IgD-negative memory B cell (primary cell): ENCODE measurements at regions not wholly inside any gene's neighbourhood (a gene's known extent, or its start where the extent isn't known, plus 50 kb on each side); places are given as distances from the start of the nearest gene placed in this dataset.
A peak's percentile ranks its signal among the peaks of the same experiment; 100 is the strongest.

ENCODE experiments used
- H3K27ac Mint-ChIP-seq, 3 donors: one replicate each; pipeline ENCODE4 v1.8.0; 2020 to 2022; ENCODE audit warnings: mild to moderate bottlenecking in 3 of 3, mixed read lengths in 3 of 3, moderate library complexity in 1 of 3
- H3K27me3 Mint-ChIP-seq: one replicate; pipeline ENCODE4 v1.8.0; 2021; ENCODE audit warnings: mixed read lengths
- H3K36me3 Mint-ChIP-seq: one replicate; pipeline ENCODE4 v1.8.0; 2020; ENCODE audit warnings: mild to moderate bottlenecking, mixed read lengths
- H3K4me1 Mint-ChIP-seq, 3 donors: one replicate each; pipeline ENCODE4 v1.8.0; 2020 to 2022; ENCODE audit warnings: mixed read lengths in 3 of 3, mild to moderate bottlenecking in 1 of 3
- H3K4me3 Mint-ChIP-seq, 4 donors: one replicate each; pipeline ENCODE4 v1.8.0; 2020 to 2022; ENCODE audit warnings: mild to moderate bottlenecking in 4 of 4, mixed read lengths in 4 of 4, moderate library complexity in 3 of 4
- H3K9me3 Mint-ChIP-seq, 3 donors: one replicate each; pipeline ENCODE4 v1.8.0; 2020 to 2021; ENCODE audit warnings: mixed read lengths in 3 of 3, mild to moderate bottlenecking in 1 of 3

DNA sequence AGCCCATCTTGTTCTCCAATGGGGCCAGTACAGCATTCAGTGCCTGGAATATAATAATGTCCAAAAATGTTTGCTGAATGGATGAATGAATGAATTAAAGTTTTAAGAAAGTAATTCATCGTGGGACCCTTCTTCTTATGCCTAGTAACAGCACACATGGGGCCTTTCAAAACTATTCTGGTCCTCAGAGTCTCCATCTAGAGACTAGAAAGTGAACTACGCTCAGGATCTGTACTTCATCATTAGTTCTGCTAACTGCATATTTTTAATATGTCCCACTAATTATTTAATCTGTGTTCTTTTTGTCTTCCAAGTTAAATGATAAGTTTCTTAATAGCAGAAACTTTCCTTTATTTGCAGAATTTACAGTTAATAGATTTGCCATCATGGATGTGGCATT is 172.5 kb downstream of the SMAD2 start:
- Mint-ChIP-seq H3K4me1 (no peaks in the 10 kb centered on the region), H3K36me3 (no peaks in the 10 kb centered on the region), H3K27me3 (peaks cover 26% of the 10 kb centered on the region), H3K9me3 (peaks cover 5 to 7% (median 6%) of the 10 kb centered on the region in 3 donors), H3K27ac (no peak overlapping the region), H3K4me3 (no peak overlapping the region)

DNA sequence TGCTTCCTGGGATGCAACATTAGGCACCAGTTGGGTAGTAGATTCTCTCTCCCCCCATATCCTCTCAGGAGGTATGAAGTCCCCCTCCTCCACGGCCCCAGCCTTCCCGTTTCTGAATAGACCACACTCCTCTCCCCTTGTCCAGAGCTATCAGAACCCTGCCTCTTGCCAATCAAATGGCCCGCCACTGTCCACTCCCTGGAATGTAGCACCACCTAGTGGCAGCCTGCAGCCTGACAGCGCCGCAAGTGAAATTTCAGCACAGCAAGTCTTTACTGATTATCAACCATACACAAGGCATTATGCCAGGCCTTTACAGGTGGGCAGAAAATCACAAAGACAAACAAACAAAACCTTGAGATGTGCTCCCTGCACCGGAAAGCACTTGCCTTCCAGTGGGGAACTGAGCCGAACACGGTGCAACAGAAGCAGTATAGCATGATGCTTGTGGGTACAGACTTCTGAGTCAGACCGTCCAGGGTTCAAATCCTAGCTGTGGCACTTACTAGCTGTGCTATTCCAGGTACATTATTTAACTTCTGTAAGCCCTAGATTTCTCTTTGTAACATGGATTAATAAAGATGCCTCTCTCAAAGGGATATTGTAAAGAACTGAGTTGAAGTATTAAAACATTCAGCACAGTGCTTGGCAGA is 174.0 kb downstream of the SMAD2 start:
- Mint-ChIP-seq H3K4me1 (no peaks in the 10 kb centered on the region), H3K27ac (peak overlapping the region in 1 of 3 donors; percentile 59), H3K9me3 (peaks cover 5 to 7% (median 6%) of the 10 kb centered on the region in 3 donors), H3K36me3 (no peaks in the 10 kb centered on the region), H3K4me3 (no peak overlapping the region), H3K27me3 (peaks cover 26% of the 10 kb centered on the region)

DNA sequence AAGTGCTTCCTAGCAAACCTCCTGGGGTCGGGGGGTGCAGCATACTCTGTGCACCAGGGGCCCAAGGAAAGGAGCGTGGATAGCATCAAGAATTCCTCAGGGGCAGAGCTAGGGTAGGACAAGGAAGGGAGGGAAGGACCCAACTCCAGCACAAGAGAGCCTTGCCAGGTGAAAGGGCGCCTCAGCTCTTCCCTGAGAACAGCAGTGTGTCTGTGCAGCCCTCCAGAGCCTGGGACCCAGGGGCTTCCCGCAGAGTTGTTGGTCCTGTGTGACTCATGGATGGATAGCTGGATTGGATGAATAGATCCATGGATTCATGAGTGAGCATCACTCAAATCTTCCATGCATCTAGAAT is 175.4 kb downstream of the SMAD2 start:
- H3K4me3 Mint-ChIP-seq: no peak overlapping the region
- H3K36me3 Mint-ChIP-seq: no peaks in the 10 kb centered on the region
- no peaks in the 10 kb centered on the region for H3K4me1 Mint-ChIP-seq
- peaks cover 1 to 6% (median 4%) of the 10 kb centered on the region in 3 donors for H3K9me3 Mint-ChIP-seq
- peaks cover 20% of the 10 kb centered on the region for H3K27me3 Mint-ChIP-seq
- no peak overlapping the region for H3K27ac Mint-ChIP-seq

DNA sequence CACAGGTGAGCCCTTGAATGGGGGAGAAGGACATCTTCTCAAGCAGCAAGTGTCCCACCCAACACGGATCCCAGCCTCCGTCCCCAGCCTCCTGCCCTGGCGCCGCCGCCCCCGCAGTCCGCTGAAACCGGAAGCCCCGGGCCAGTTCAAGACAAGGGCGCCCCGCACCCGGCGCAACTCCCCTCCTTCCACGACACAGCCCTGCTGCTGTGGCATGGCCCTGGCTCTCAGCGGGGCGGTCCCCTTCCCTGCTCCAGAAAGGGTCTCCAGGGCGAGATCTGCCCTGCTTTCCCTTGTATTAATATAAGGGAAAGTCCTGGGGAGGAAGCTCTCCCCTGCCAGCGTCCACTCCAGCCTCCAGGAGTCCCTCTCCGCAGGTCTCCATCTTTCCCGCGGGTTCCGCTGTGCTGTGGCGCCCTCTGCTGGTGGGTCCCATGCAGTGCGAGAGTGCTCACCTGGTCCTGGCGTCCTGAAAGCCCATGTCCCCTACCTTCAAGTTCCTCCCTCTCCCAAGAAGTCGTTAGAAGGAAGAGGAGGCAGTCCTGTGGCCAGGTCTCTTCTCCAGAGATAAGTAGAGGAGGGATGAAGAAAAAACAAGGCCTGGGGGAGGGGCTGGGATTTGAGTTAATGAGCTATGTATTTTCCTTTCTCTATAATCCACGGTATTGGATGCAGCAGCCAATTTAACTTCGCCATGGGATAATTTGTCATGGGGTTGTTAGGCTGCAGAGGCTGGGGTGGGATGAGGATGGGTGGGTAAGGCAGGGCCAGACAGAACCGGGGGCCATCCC is 176.0 kb downstream of the SMAD2 start:
- Mint-ChIP-seq H3K9me3 (peaks cover 0 to 6% (median 0%) of the 10 kb centered on the region in 3 donors), H3K4me3 (no peak overlapping the region), H3K36me3 (no peaks in the 10 kb centered on the region), H3K27ac (no peak overlapping the region), H3K27me3 (peaks cover 16% of the 10 kb centered on the region), H3K4me1 (no peaks in the 10 kb centered on the region)

DNA sequence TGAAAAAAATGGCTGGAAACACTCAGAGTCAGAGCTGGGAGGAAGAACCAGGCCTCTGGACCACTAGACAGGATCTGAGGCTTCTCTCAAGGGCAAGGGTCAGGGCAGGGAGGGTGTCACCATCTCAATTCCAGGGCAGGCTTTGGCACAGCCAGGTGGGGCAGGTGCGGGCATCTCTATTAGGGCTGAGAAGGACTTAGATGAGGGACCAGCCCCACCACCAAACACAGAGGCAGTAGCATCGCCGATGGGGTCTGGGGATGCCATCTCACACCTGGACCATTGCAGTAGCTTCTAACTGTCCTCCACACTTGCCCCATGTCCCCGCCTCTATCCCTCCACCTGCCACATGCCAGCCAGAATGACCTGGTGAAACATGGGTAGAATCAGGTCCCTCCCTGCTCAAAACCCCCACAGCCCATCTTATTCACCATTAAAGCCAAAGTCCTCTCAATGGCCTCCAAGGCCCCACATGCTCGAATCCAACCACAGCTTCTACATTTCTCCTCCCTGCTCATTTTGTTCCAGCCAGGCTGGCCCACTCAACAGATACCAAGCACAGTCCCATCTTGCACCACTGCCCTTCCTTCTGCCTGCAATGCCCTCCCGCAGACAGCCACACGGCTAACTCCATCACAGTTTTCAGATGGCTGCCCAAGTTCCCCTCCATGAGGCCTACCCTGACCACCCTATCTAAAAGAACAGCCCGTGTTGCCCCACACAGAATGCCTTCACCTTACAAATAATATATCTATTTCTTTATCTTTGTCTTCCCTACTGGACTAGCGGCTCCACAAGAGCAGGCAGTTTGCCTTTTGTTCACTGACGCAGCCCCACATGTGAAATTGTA is 177.4 kb downstream of the SMAD2 start:
- Mint-ChIP-seq H3K36me3 (no peaks in the 10 kb centered on the region), H3K27ac (no peak overlapping the region), H3K4me3 (peak overlapping the region in 1 of 4 donors; percentile 52), H3K4me1 (peaks cover 0 to 2% (median 0%) of the 10 kb centered on the region in 3 donors), H3K9me3 (no peaks in the 10 kb centered on the region), H3K27me3 (peaks cover 15% of the 10 kb centered on the region)

DNA sequence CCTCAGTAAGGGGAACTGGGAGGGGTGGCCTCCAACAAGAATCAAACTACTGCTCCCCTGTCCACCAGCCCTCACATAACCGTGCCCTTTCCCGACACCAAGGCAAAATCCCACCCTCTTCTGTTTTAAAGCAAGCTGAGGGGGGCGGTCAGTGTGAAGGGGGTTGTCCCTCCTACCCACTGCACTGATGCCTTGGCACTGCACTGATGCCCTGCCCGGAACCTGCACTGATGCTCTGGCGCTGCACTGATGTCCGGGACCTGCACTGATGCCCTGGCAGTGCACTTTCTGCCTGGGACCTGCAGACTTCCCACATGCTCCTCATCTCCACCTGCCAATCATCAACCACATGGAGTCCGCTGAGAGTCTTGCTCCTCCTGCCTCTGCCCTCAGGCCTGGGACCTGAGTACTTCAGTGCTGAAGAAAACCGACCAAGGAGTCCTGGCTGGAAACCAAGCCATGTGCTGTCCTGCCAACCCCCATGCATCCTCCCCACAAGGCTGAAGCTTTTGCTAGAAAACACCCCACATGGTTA is 179.5 kb downstream of the SMAD2 start:
- Mint-ChIP-seq H3K4me1 (peaks cover 0 to 2% (median 0%) of the 10 kb centered on the region in 3 donors), H3K4me3 (no peak overlapping the region), H3K27me3 (peaks cover 9% of the 10 kb centered on the region), H3K27ac (no peak overlapping the region), H3K9me3 (no peaks in the 10 kb centered on the region), H3K36me3 (no peaks in the 10 kb centered on the region)

DNA sequence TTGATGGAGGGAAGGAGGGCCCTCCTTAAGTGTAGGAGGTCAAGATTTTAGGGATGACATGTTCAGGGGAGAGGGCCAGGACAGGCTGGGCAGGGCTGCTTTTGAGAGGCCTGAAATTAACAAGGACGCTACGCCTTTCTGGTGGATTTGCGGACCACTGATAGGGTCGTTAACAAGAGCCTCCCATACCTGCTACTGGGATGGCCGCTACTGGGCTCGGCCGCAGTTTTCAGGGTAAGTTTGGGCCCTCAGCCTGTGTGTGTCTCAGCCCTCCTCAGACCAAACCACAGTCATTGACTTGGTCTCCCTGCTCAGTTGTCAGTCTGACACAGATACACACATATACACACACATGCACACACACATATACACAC is 180.9 kb downstream of the SMAD2 start:
- Mint-ChIP-seq H3K4me1 (peaks cover 0 to 2% (median 0%) of the 10 kb centered on the region in 3 donors), H3K4me3 (peak overlapping the region in 1 of 4 donors; percentile 38), H3K36me3 (no peaks in the 10 kb centered on the region), H3K27me3 (peaks cover 3% of the 10 kb centered on the region), H3K9me3 (no peaks in the 10 kb centered on the region), H3K27ac (peak overlapping the region in 1 of 3 donors; percentile 83)

DNA sequence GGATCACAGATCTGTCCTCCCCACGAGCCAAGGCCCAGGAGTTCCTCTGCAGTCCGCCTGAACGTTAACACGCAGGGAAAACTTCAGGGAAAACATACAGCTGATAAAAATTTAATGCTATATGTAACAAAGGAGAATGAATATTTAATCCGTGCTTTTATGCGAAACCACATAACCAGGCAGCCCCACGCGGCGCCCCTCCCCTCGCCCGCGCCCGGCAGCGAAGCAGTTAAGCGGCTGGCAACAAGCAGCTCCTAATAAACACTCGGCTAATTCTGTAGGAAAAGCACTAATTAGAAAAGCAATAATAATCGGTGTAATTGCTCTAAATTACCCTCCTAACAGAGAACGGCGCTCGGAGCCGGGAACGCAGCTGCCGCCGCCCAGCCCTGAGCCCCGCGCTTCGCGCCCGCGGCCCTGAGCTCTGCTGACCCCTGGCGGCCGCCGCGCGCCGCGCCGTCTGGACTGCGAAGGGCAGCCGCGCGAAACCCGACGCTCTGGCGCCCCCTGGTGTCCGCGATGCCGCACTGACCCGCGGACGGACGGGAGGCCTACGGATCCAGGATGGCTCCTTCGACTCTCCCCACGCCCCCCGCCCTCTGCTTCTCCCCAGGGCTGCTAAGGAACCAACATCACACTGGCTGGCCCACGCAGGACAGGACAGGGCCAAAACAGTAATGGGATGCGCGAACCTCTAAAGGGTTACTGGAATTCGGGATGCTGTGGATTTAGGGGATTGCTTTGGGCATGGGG is 181.4 kb downstream of the SMAD2 start:
- H3K4me3 Mint-ChIP-seq: peak overlapping the region in 2 of 4 donors; percentile 61 to 70
- H3K27me3 Mint-ChIP-seq: peaks cover 2% of the 10 kb centered on the region
- H3K27ac Mint-ChIP-seq: peak overlapping the region in 1 of 3 donors; percentile 83
- H3K4me1 Mint-ChIP-seq: peaks cover 0 to 2% (median 0%) of the 10 kb centered on the region in 3 donors
- H3K9me3 Mint-ChIP-seq: no peaks in the 10 kb centered on the region
- no peaks in the 10 kb centered on the region for H3K36me3 Mint-ChIP-seq

DNA sequence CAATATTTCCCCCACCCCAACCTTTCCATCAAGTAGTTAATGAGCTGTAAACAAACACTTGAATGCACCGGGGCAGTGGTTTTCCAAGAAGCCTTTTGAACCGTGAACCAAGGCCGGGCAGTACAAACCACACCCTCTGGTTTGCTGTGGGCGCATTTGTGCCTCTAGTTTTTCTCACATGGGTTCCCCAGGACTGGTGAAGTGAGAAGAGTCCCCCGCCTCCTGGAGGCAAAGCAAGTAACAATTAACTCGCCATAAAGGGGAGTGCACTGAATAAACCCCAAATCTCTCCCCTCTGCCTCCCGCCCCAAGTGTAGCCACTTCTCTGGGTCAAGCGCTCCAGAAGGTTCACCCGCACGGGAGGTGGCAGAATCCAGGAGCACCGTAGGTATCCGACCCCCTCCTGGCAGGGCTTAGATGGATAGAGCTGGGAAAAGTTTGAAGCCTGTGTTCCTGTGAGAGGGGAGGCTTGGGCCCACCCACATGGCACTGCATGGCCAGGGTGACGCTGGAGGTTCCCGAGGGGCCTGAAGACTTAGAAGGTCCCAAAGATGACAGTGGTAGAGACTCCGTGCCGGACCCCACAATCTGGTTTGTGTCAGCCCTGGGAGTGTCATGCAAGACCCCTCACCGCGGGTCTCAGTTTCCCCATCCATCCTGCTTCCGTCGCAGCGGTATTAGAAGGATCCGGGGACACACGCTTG is 182.2 kb downstream of the SMAD2 start:
- Mint-ChIP-seq H3K4me3 (peak overlapping the region in 1 of 4 donors; percentile 69), H3K27me3 (no peaks in the 10 kb centered on the region), H3K9me3 (no peaks in the 10 kb centered on the region), H3K36me3 (no peaks in the 10 kb centered on the region), H3K27ac (no peak overlapping the region), H3K4me1 (peaks cover 0 to 2% (median 0%) of the 10 kb centered on the region in 3 donors)

DNA sequence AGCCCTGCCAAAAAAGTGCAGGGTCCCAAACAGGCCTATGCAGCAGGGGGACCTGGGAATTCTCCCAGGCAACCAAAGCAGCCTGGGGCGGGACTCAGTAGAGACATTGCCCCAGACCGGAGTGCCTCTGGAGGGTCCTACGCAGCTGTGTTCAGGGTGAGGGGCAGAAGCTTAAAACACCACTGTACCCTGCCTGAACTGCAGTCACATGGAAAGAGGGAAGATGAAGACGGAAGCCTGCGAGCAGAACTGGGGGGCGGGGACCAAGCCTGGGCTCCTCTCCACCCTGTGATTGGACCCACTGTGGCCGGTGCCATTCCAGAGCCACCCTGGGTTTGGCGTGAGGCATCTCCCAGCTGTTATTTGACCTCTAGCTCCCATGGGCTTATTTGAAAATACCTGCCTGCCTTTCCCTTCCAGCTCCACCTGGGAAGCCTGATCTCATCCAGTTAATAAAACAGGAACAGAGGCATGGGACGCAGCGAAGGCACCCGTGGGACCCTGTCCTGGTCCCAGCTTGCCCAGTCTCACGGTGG is 183.1 kb downstream of the SMAD2 start:
- Mint-ChIP-seq H3K27ac (no peak overlapping the region), H3K9me3 (no peaks in the 10 kb centered on the region), H3K36me3 (no peaks in the 10 kb centered on the region), H3K4me1 (peaks cover 0 to 2% (median 0%) of the 10 kb centered on the region in 3 donors), H3K27me3 (peaks cover under 1% of the 10 kb centered on the region), H3K4me3 (no peak overlapping the region)

DNA sequence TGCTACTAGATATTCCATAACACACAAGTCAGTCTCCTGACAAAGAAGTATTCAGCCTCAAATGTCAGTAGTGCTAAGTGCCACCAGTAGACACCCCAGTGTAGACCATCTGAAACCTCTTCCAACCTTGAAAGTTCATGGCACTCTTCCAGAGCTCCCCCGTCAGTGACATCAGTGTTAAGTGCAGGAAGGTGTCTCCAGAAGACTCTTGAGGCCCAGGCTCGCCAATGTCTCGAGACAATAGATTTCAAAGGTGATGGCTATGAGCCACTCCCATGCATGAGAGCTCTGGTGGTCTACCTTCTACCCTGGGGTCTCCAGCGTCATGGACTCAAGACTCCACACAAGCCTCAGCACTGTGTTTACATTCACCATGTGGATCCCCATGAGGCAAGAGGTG is 183.8 kb downstream of the SMAD2 start:
- no peak overlapping the region for H3K27ac Mint-ChIP-seq
- H3K36me3 Mint-ChIP-seq: no peaks in the 10 kb centered on the region
- H3K4me3 Mint-ChIP-seq: no peak overlapping the region
- peaks cover 0 to 2% (median 0%) of the 10 kb centered on the region in 3 donors for H3K4me1 Mint-ChIP-seq
- no peaks in the 10 kb centered on the region for H3K9me3 Mint-ChIP-seq
- H3K27me3 Mint-ChIP-seq: peaks cover 2% of the 10 kb centered on the region

DNA sequence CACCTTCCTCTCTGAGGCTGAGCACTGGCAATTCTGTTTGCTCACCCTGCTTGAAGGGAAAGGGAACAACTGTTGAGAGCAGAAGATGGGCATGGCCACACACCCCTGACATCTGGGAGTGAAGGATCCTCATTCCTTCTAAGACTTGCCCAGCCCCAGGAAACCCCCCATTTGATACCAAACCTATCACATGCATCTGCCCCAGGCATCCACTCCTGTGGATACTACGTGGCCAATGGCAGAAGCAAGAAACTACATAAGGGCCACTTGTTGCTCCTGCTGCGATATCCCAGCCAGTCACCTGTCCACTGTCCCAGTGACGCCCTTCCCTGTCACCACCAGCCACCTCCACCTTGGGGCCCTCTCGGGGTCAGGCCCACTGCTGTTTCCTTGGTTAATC is 185.2 kb downstream of the SMAD2 start:
- Mint-ChIP-seq H3K4me1 (peaks cover 0 to 2% (median 0%) of the 10 kb centered on the region in 3 donors), H3K36me3 (no peaks in the 10 kb centered on the region), H3K27me3 (peaks cover 2% of the 10 kb centered on the region), H3K27ac (no peak overlapping the region), H3K9me3 (no peaks in the 10 kb centered on the region), H3K4me3 (peak overlapping the region in 1 of 4 donors; percentile 34)

DNA sequence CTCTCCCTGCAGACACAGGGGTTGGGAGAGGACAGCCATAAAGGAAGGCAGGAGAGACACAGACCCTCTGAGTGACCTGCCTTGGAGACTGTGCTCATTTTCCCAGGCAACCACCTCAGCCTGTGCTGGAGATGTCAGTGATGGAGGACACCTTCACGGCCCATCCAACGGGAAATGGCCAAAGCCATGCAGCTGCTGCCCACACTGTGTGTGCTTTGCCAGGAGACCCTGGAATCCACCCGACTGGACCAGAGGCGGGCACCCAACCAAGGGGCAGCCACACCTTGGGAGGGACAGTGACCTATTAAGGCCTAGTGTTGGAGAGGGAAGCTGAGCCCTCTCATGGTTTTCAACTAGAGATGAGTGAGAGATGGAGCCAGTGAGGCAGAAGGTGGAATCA is 192.5 kb downstream of the SMAD2 start:
- Mint-ChIP-seq H3K27me3 (peaks cover 9% of the 10 kb centered on the region), H3K36me3 (peaks cover 3% of the 10 kb centered on the region), H3K4me3 (no peak overlapping the region), H3K9me3 (peaks cover 1 to 5% (median 5%) of the 10 kb centered on the region in 3 donors), H3K27ac (no peak overlapping the region), H3K4me1 (peaks cover 0 to 4% (median 0%) of the 10 kb centered on the region in 3 donors)
